ENCODE measurements at regions not wholly inside any gene's neighbourhood (a gene's known extent, or its start where the extent isn't known, plus 50 kb on each side); places are given as distances from the start of the nearest gene placed in this dataset.

- DNase-seq (ENCODE audit: low spot score in 2 of 2), result peak in 1 of 2 donors; percentile 16
- Histone ChIP-seq H3K27me3 (no peaks in the 10 kb centered on the region), H3K4me1 (peaks cover 0 to 19% (median 3%) of the 10 kb centered on the region in 4 donors), H3K36me3 (no peaks in the 10 kb centered on the region), H3K27ac (peak overlapping the region in 1 of 4 donors; percentile 16), H3K9me3 (no peaks in the 10 kb centered on the region), H3K4me3 (no peak overlapping the region)
- TF ChIP-seq EP300 (IDR thresholded peaks at IDR 0.05) (no peak), CTCF (IDR thresholded peaks at IDR 0.05) (no peak), POLR2A (IDR thresholded peaks at IDR 0.05) (no peak)
Measured at GRCh38 chr6:84554074-84554473, 210.3 kb downstream of the TBX18 start.

GRCh38 chr6:84553527-84553926 is 210.9 kb downstream of the TBX18 start:
- Histone ChIP-seq H3K4me3 (no peak overlapping the region), H3K36me3 (no peaks in the 10 kb centered on the region), H3K27me3 (no peaks in the 10 kb centered on the region), H3K9me3 (no peaks in the 10 kb centered on the region), H3K27ac (no peak overlapping the region), H3K4me1 (peaks cover 0 to 19% (median 3%) of the 10 kb centered on the region in 4 donors)
- DNase-seq (ENCODE audit: low spot score in 2 of 2), result no peak
- TF ChIP-seq EP300 (IDR thresholded peaks at IDR 0.05) (no peak), CTCF (IDR thresholded peaks at IDR 0.05) (no peak), POLR2A (IDR thresholded peaks at IDR 0.05) (no peak)
- 20 to 32% methylated on average over 1 of the region's 1 CpG for WGBS, 2 donors

- no peaks in the 10 kb centered on the region for H3K27me3 ChIP-seq
- H3K4me1 ChIP-seq, result peaks cover 0 to 21% (median 0%) of the 10 kb centered on the region in 4 donors
- H3K4me3 ChIP-seq, result no peak overlapping the region
- no peaks in the 10 kb centered on the region for H3K36me3 ChIP-seq
- TF ChIP-seq CTCF (IDR thresholded peaks at IDR 0.05), result no peak
- no peak for TF ChIP-seq POLR2A (IDR thresholded peaks at IDR 0.05)
- TF ChIP-seq EP300 (IDR thresholded peaks at IDR 0.05), result no peak
- no peaks in the 10 kb centered on the region for H3K9me3 ChIP-seq
- DNase-seq (ENCODE audit: low spot score in 2 of 2), result no peak
- 95 to 98% methylated on average over 6 of the region's 6 CpGs for WGBS, 2 donors
- H3K27ac ChIP-seq, result no peak overlapping the region
Measured at GRCh38 chr6:84551797-84552196, 212.6 kb downstream of the TBX18 start.

GRCh38 chr6:84549917-84550316 is 214.5 kb downstream of the TBX18 start:
- no peaks in the 10 kb centered on the region for H3K9me3 ChIP-seq
- H3K4me3 ChIP-seq, result no peak overlapping the region
- no peak for DNase-seq (ENCODE audit: low spot score in 2 of 2)
- WGBS, 2 donors, result 88 to 89% methylated on average over 4 of the region's 4 CpGs
- no peak overlapping the region for H3K27ac ChIP-seq
- H3K36me3 ChIP-seq, result no peaks in the 10 kb centered on the region
- peaks cover 0 to 24% (median 0%) of the 10 kb centered on the region in 4 donors for H3K4me1 ChIP-seq
- no peaks in the 10 kb centered on the region for H3K27me3 ChIP-seq
- TF ChIP-seq EP300 (IDR thresholded peaks at IDR 0.05), result no peak
- no peak for TF ChIP-seq CTCF (IDR thresholded peaks at IDR 0.05)
- no peak for TF ChIP-seq POLR2A (IDR thresholded peaks at IDR 0.05)

GRCh38 chr6:84547341-84547801 is 217.0 kb downstream of the TBX18 start:
- peaks cover 0 to 8% (median 0%) of the 10 kb centered on the region in 4 donors for H3K9me3 ChIP-seq
- 75 to 82% methylated on average over 5 of the region's 5 CpGs for WGBS, 2 donors
- H3K27ac ChIP-seq, result no peak overlapping the region
- H3K27me3 ChIP-seq, result no peaks in the 10 kb centered on the region
- H3K4me1 ChIP-seq, result peaks cover 0 to 17% (median 0%) of the 10 kb centered on the region in 4 donors
- DNase-seq (ENCODE audit: low spot score in 2 of 2), result no peak
- H3K4me3 ChIP-seq, result no peak overlapping the region
- TF ChIP-seq EP300 (IDR thresholded peaks at IDR 0.05) (no peak), POLR2A (IDR thresholded peaks at IDR 0.05) (no peak), CTCF (IDR thresholded peaks at IDR 0.05) (no peak)
- H3K36me3 ChIP-seq, result no peaks in the 10 kb centered on the region

Data from tibial nerve (tissue), 4 donors.